ENCODE measurements at regions not wholly inside any gene's neighbourhood (a gene's known extent, or its start where the extent isn't known, plus 50 kb on each side); places are given as distances from the start of the nearest gene placed in this dataset.
"Not testable (repeated sequence)": the region's sequence is repeated elsewhere in the genome, so short reads cannot be mapped to it uniquely, and the experiment has no call there.

DNA sequence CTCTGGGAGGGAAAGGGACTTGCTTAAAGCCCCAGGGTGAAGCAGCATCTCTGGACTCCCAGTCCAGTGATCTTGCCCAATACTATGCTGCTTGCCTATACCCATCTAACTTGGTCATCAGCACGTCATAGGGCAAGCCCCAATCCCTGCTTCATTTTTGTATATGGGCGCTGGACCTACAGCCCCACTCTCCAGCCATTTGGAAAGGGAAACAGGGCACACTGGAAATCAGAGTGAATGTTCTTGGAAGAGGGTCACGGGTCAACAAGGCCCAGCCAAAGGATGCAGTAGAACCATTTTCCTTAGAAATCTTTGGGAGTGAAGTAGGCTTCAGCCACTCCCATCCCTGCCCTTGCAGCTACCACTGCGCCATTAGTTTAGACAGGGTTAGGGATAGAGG, 162.5 kb downstream of the GOLGA6L4 start:
- not testable (repeated sequence) for H3K4me1 ChIP-seq, ATAC-seq, H3K36me3 ChIP-seq

DNA sequence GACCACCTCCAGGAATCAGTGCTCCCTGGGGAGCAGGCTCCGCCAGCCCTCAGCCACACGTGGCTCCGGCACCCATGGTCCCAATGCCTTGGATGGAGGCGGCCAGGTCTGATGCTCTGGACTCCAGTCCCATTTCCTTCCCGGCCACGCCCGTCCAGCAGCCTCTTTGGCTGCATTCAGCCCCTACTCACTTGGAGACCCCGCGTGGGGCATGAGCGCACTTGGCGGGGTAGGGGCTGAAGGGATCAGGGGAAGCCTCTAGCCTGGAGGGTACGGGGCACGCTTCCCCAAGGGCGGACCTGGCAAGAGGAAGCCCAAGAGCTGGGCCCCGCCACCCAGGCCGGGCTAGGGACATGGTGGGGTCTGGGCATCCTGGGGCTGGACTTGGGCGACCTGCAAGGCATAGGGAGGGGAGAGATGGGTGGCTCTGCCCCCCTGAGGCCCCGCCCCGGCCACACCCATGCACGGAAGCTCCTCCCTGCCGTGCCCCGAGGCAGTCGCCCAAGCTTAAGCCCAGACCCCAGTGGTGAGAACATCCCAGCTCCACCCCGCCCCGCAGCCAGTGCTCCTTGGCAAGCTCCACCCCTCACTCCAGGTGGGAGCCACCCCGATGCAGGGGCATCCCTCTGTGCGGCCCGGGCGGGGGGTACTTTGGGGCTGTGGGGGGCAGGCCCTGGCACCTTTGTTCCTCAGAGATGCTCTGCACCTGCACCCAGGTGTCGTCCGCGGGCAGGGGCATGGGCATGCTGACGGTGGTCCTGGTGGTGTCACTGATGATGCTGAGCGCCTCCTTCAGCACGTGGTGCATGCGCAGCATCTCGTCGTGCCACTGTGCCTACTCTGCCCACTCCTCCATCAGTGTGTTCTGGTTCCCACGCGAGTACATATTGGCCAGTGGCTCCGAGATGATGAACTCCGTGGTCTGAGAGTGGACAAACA, 163.5 kb downstream of the GOLGA6L4 start:
- Histone ChIP-seq H3K4me1 (no peaks in the 10 kb centered on the region), H3K27ac (no peak overlapping the region), H3K27me3 (ENCODE audit: low read depth) (no peaks in the 10 kb centered on the region), H3K9me3 (no peaks in the 10 kb centered on the region), H3K4me3 (no peak overlapping the region), H3K36me3 (no peaks in the 10 kb centered on the region)
- DNase-seq (no peak), ATAC-seq (peak; percentile 24 to 37)
- intact Hi-C loops (cut with DNase I) = no loop called here
- TF ChIP-seq, protein P1, sequence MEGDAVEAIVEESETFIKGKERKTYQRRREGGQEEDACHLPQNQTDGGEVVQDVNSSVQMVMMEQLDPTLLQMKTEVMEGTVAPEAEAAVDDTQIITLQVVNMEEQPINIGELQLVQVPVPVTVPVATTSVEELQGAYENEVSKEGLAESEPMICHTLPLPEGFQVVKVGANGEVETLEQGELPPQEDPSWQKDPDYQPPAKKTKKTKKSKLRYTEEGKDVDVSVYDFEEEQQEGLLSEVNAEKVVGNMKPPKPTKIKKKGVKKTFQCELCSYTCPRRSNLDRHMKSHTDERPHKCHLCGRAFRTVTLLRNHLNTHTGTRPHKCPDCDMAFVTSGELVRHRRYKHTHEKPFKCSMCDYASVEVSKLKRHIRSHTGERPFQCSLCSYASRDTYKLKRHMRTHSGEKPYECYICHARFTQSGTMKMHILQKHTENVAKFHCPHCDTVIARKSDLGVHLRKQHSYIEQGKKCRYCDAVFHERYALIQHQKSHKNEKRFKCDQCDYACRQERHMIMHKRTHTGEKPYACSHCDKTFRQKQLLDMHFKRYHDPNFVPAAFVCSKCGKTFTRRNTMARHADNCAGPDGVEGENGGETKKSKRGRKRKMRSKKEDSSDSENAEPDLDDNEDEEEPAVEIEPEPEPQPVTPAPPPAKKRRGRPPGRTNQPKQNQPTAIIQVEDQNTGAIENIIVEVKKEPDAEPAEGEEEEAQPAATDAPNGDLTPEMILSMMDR (IDR thresholded peaks at IDR 0.05) = no peak

More for the DNA sequence above, 162.5 kb downstream of the GOLGA6L4 start:
- H3K27me3 ChIP-seq (ENCODE audit: low read depth); intact Hi-C loops (cut with DNase I); DNase-seq; H3K4me3 ChIP-seq; H3K9me3 ChIP-seq; H3K27ac ChIP-seq: not testable (repeated sequence)

DNA sequence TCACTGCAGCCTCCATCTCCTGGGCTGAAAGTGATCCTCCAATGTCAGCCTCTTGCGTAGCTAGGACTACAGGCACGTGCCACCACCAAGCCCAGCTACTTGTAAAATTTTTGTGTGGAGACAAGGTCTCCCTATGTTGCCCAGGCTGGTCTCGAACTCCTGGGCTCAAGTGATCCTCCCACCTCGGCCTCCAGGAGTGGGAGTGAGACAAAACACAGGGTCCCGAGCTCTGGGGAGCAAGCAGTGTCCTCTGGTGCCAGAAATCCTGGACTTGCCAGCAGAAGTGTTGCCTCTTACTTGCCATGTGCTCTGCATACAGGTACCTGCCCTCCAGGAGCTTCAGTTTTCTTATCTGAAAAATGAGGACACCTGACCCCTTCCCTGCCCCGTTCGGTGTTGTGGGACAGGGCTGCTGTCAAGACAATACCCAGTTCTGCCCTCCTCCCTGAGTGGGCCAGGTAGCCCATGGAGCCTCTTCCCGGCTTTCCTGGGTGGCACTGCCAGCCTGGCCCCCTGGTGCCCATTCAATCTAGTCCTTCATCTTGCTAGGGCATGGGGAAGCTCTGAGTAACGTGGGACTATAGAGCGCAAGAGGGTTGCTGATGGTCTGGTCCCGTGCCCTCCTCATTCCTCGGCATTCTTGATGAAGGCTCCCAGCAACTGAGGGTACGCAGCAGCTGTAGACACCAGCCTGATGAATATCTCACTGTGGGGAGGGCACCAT, 164.6 kb downstream of the GOLGA6L4 start:
- Histone ChIP-seq H3K27ac (no peak overlapping the region), H3K4me3 (no peak overlapping the region), H3K9me3 (no peaks in the 10 kb centered on the region), H3K27me3 (ENCODE audit: low read depth) (no peaks in the 10 kb centered on the region), H3K36me3 (no peaks in the 10 kb centered on the region), H3K4me1 (no peaks in the 10 kb centered on the region)
- no peak for ATAC-seq
- TF ChIP-seq, protein P1 (IDR thresholded peaks at IDR 0.05) = no peak
- intact Hi-C loops (cut with DNase I) = no loop called here
- DNase-seq = no peak

DNA sequence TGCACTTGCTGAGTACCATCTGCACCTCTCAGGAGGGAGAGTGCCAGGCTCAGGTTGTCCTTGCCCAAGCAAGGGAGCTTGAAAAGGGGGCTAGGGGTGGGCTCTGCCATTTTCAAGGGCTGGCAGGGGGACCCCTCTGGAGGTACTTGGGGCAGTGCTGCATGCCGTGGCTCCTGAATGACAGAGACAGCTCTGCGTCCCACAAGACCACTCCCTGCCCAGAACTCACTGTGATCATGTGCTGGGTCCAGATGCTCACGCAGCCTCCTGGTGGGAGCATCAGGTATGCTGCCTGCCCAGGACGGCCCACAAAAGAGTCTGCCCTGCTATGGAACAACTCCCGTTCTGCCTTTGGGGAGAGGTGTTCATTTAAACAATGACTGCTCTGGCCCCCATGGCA, 165.2 kb downstream of the GOLGA6L4 start:
- TF ChIP-seq, protein P1 (IDR thresholded peaks at IDR 0.05) = no peak

DNA sequence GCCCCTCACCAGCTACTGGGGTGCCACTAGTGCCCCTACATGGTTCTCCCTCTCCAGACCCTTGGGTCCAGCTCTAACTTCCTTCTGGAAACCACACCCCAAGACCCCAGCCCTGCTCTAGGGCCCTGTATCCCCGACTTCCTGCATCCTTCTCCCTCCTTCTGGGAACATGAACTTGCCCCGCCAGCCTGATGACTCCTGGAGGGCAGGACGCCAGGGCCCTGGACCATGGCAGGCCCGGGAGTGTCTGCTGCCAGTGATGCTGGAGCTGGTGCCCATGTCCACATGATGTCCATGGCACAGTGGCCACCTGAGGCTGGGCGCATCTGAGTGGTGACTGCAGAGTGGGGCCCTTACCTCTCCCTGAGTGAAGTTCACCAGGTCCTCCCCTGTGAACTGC, 165.9 kb downstream of the GOLGA6L4 start:
- H3K9me3 ChIP-seq; H3K4me1 ChIP-seq; intact Hi-C loops (cut with DNase I); H3K4me3 ChIP-seq; H3K27ac ChIP-seq; DNase-seq; H3K36me3 ChIP-seq; H3K27me3 ChIP-seq (ENCODE audit: low read depth); ATAC-seq: not testable (repeated sequence)

More for the DNA sequence above, 165.2 kb downstream of the GOLGA6L4 start:
- DNase-seq (no peak), ATAC-seq (no peak)
- H3K4me3 ChIP-seq = no peak overlapping the region
- H3K9me3 ChIP-seq = no peaks in the 10 kb centered on the region
- no peaks in the 10 kb centered on the region for H3K27me3 ChIP-seq (ENCODE audit: low read depth)
- intact Hi-C loops (cut with DNase I) = no loop called here
- no peaks in the 10 kb centered on the region for H3K4me1 ChIP-seq
- no peaks in the 10 kb centered on the region for H3K36me3 ChIP-seq
- H3K27ac ChIP-seq = no peak overlapping the region

DNA sequence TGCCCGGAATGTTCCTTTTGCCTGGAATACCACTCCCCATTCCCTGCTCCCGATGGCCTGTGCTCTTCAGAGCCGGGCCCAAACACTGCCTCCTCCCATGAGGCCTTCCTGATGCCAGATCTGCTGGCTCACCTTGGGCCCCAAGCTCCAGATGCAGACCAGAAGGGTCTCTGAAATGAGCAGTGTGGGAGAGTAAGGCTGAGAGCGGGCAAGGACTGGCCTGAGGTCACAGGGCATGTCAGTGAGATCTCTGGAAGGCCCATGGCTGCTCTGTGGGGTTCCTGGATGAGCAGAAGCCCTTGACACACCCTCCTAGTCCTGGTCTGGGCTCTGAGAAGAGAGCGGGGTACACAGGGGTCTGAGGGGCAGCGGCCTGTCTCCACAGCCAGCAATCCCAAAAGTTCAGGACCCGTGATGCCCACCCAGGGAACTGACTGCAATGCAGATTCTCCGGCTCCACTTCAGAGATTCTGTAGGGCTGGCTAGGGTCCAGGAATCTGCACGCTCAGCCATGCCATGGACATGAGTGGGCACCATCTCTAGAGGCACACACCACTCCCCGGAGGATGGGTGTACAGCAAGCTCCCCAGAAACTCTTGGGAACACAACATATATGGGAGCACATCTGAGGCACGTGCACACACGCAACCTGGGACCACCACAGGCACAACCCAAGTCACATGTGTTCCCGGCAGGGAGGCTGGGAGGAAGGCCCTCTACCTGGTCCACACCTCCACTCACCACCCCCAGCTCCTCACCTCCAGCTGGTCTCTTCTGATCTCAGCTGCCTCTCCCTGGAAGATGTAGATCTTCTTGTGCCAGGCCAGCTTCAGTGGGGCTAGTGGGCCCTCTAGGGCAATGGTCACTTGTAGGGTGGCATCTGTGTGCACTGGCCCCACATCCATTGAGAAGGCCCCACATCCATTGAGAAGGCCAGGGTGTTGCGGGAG, 166.6 kb downstream of the GOLGA6L4 start:
- H3K9me3 ChIP-seq; H3K4me1 ChIP-seq; H3K4me3 ChIP-seq; intact Hi-C loops (cut with DNase I); ATAC-seq; H3K36me3 ChIP-seq; DNase-seq; H3K27me3 ChIP-seq (ENCODE audit: low read depth); H3K27ac ChIP-seq: not testable (repeated sequence)

All from lower lobe of right lung (tissue), 2 donors.